ENCODE measurements at regions not wholly inside any gene's neighbourhood (a gene's known extent, or its start where the extent isn't known, plus 50 kb on each side); places are given as distances from the start of the nearest gene placed in this dataset.

DNA sequence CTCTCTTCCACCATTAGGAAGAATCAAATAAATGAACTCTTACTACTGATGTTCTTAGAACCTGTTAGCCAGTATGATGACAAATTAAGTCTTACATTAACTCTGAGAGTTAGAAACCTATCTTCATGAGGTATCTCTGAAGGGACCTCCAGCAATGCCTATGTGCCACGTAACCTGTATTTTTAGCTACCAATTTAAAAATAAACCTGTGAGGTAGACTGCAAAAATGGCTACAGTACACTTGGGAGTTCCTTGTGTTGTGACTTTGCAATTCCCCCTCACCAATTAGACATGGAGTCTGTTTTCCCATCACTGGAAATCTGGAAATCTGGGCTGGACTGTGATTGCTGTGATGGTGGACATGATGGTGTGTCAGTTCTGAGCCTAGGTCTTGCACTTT lies 143.7 kb upstream of the MPHOSPH6 start:
- Histone ChIP-seq H3K36me3 (ENCODE audit: low read depth) (no peaks in the 10 kb centered on the region), H3K9me3 (ENCODE audit: severe bottlenecking) (no peaks in the 10 kb centered on the region), H3K27me3 (ENCODE audit: insufficient read depth, poor library complexity, severe bottlenecking) (peaks cover 16% of the 10 kb centered on the region), H3K4me3 (ENCODE audit: severe bottlenecking) (no peak overlapping the region), H3K27ac (ENCODE audit: poor library complexity, severe bottlenecking) (no peak overlapping the region), H3K4me1 (ENCODE audit: insufficient read depth, poor library complexity, severe bottlenecking) (no peaks in the 10 kb centered on the region)
- TF ChIP-seq, protein P1, sequence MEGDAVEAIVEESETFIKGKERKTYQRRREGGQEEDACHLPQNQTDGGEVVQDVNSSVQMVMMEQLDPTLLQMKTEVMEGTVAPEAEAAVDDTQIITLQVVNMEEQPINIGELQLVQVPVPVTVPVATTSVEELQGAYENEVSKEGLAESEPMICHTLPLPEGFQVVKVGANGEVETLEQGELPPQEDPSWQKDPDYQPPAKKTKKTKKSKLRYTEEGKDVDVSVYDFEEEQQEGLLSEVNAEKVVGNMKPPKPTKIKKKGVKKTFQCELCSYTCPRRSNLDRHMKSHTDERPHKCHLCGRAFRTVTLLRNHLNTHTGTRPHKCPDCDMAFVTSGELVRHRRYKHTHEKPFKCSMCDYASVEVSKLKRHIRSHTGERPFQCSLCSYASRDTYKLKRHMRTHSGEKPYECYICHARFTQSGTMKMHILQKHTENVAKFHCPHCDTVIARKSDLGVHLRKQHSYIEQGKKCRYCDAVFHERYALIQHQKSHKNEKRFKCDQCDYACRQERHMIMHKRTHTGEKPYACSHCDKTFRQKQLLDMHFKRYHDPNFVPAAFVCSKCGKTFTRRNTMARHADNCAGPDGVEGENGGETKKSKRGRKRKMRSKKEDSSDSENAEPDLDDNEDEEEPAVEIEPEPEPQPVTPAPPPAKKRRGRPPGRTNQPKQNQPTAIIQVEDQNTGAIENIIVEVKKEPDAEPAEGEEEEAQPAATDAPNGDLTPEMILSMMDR (IDR thresholded peaks at IDR 0.05; ENCODE audit: poor library complexity, severe bottlenecking) = no peak
- no peak for ATAC-seq (ENCODE audit: low read depth)
- DNase-seq (ENCODE audit: low spot score) = no peak

DNA sequence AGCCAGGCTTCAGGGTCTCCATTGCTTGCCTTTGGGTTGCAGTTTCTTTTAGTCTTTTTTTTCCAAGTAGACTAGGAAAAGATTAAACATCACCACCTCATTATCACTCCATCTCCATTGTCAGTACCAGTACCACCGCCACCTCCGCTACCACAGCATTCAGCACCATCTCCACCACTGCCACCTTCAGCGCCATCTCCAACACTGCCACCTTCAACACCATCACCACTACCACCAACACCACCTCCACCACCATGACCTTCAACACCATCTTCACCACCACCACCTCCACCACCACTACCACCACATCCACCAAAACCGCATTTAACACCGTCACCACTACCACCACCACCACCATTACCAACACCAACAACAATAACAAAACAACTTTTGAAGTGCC lies 141.5 kb upstream of the MPHOSPH6 start:
- DNase-seq (ENCODE audit: low spot score) (no peak), ATAC-seq (ENCODE audit: low read depth) (no peak)
- no peak overlapping the region for H3K27ac ChIP-seq (ENCODE audit: poor library complexity, severe bottlenecking)
- no peaks in the 10 kb centered on the region for H3K9me3 ChIP-seq (ENCODE audit: severe bottlenecking)
- H3K36me3 ChIP-seq (ENCODE audit: low read depth) = no peaks in the 10 kb centered on the region
- TF ChIP-seq, protein P1 (IDR thresholded peaks at IDR 0.05; ENCODE audit: poor library complexity, severe bottlenecking) = no peak
- no peaks in the 10 kb centered on the region for H3K4me1 ChIP-seq (ENCODE audit: insufficient read depth, poor library complexity, severe bottlenecking)
- peaks cover 38% of the 10 kb centered on the region for H3K27me3 ChIP-seq (ENCODE audit: insufficient read depth, poor library complexity, severe bottlenecking)
- no peak overlapping the region for H3K4me3 ChIP-seq (ENCODE audit: severe bottlenecking)

DNA sequence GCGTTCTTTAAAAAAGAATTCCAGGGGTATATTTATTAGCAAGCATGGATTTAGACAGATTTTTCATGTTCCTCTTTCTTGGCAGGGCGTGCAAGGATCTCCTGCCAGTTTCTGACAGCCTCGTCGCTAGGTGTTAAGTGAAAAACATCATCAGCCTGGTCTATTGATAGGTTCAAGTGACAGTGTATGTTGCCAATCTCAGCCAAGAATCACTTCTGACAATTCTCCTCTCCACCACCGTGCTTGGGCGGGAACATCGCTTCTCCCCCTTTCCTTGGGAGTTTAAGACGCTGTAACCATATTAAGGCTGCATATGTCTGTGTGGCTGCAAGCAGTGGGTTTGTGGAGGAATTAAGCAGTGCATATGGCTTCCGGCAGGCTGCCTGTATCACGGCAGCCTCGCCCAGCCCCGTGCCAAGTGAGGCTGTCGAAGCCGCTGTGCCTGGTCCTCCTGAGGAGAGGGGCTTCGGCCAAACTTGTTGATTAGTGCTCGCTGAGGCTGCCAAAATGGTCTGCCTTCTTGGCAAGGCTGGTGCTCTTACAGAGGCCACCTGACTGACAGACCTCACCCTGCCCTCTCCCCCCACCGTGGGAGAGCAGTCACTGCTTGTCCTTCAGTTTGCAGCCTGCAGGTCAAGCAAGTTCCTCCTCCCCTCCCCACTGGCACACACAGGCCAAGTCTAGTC lies 132.2 kb upstream of the MPHOSPH6 start:
- Histone ChIP-seq H3K27me3 (ENCODE audit: insufficient read depth, poor library complexity, severe bottlenecking) (peaks cover 26% of the 10 kb centered on the region), H3K4me3 (ENCODE audit: severe bottlenecking) (no peak overlapping the region), H3K36me3 (ENCODE audit: low read depth) (no peaks in the 10 kb centered on the region), H3K9me3 (ENCODE audit: severe bottlenecking) (no peaks in the 10 kb centered on the region), H3K27ac (ENCODE audit: poor library complexity, severe bottlenecking) (no peak overlapping the region), H3K4me1 (ENCODE audit: insufficient read depth, poor library complexity, severe bottlenecking) (no peaks in the 10 kb centered on the region)
- DNase-seq (ENCODE audit: low spot score) (no peak), ATAC-seq (ENCODE audit: low read depth) (no peak)
- TF ChIP-seq, protein P1 (IDR thresholded peaks at IDR 0.05; ENCODE audit: poor library complexity, severe bottlenecking) = no peak

DNA sequence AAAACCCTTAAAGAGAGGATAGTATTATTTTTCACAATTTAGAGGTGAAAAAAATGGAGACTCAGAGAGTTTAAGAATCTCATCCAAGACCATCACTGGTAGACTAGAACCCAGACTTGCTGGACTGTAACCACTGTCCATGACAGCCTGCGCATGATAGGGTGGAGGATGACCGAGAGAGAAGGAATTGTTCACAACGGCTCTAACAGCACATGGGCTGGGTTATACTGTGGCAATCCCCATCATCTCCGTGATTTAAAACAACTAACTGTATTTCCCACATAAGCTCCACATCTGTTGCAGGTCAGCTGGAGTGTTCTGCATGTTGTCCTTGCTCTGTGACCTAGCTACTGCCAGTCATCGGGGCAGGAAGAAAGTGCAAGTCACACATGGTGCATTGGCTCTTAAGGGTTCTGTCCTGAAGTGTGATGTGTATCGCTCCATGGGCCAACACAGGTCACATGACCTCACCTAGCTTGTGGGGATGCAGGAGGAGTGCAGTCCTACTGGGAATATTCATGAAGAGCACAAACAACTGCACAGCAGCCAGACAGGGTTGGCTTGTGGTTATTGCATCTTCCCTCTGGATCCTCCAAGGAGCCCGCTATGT lies 131.2 kb upstream of the MPHOSPH6 start:
- ATAC-seq (ENCODE audit: low read depth) = no peak

More for the DNA sequence above, 131.2 kb upstream of the MPHOSPH6 start:
- Histone ChIP-seq H3K36me3 (ENCODE audit: low read depth) (no peaks in the 10 kb centered on the region), H3K27ac (ENCODE audit: poor library complexity, severe bottlenecking) (no peak overlapping the region), H3K4me1 (ENCODE audit: insufficient read depth, poor library complexity, severe bottlenecking) (no peaks in the 10 kb centered on the region), H3K27me3 (ENCODE audit: insufficient read depth, poor library complexity, severe bottlenecking) (peaks cover 17% of the 10 kb centered on the region), H3K4me3 (ENCODE audit: severe bottlenecking) (no peak overlapping the region), H3K9me3 (ENCODE audit: severe bottlenecking) (no peaks in the 10 kb centered on the region)
- DNase-seq (ENCODE audit: low spot score) = no peak
- TF ChIP-seq, protein P1 (IDR thresholded peaks at IDR 0.05; ENCODE audit: poor library complexity, severe bottlenecking) = no peak

Data from RWPE2 (cell line).